Body of pancreas (tissue), 4 donors: ENCODE measurements at regions not wholly inside any gene's neighbourhood (a gene's known extent, or its start where the extent isn't known, plus 50 kb on each side); places are given as distances from the start of the nearest gene placed in this dataset.

Source experiments
- ATAC-seq: fragments of 150-250 bp; one replicate; pipeline ENCODE4 v1.9.1; 2016
- DNase-seq, 4 donors: peaks; one replicate each; pipeline ENCODE4 v3.0.0-alpha.2; 2019
- H3K27ac ChIP-seq, 4 donors: fragments of 200-600 bp; sonication (generic); 1 replicate in 3 of 4; 2 replicates in 1 of 4; pipeline versions ENCODE4 v1.5.1 to v1.6.1; 2016 to 2019; ENCODE audit warnings: mild to moderate bottlenecking in 1 of 4, mixed read lengths in 1 of 4, moderate library complexity in 1 of 4
- H3K27me3 ChIP-seq, 2 donors: fragments of 200-600 bp; sonication (generic); one replicate each; pipeline ENCODE4 v1.6.0; 2016; ENCODE audit warnings: mild to moderate bottlenecking in 1 of 2
- H3K36me3 ChIP-seq, 2 donors: fragments of 200-600 bp; sonication (generic); replicated peaks in 1 of 2; 2 replicates each; pipeline ENCODE4 v1.5.1; 2016; ENCODE audit warnings: low read depth in 2 of 2; ENCODE audit not compliant: insufficient read depth in 1 of 2
- H3K4me1 ChIP-seq: fragments of 200-600 bp; sonication (generic); one replicate; pipeline ENCODE4 v1.6.0; 2016
- H3K4me3 ChIP-seq, 2 donors: fragments of 200-600 bp; sonication (generic); 1 replicate in 1 of 2; 2 replicates in 1 of 2; pipeline ENCODE4 v1.5.1; 2016 to 2019
- H3K9me3 ChIP-seq, 3 donors: fragments of 200-600 bp; sonication (generic); 1 replicate in 2 of 3; 2 replicates in 1 of 3; pipeline ENCODE4 v1.5.1; 2016
- CTCF ChIP-seq, 7 experiments: fragments of 450-650 bp in 4 of 7; fragments of 200-600 bp in 3 of 7; sonication (generic) in 3 of 7; IDR thresholded peaks; one replicate each; pipeline ENCODE4 v1.5.1; 2016 to 2019; ENCODE audit warnings: antibody characterized with exemption in 7 of 7
- POLR2A ChIP-seq, 3 donors: fragments of 450-650 bp; IDR thresholded peaks; one replicate each; pipeline ENCODE4 v1.6.1; 2016; ENCODE audit warnings: antibody characterized with exemption in 3 of 3, mild to moderate bottlenecking in 2 of 3
- WGBS, 2 donors: methylation state at CpG; one replicate each; pipeline ENCODE4 v1.1.5; 2017; 5-methylcytosine and 5-hydroxymethylcytosine counted together
- intact Hi-C: fragments of 100-400 bp; cut with DNase I; formaldehyde crosslinking; loops from one replicate; pipeline ENCODE4 v1.15.1; 2023

- Histone ChIP-seq H3K36me3 (no peaks in the 10 kb centered on the region), H3K27ac (no peak overlapping the region), H3K4me3 (no peak overlapping the region), H3K27me3 (no peaks in the 10 kb centered on the region), H3K9me3 (no peaks in the 10 kb centered on the region), H3K4me1 (no peaks in the 10 kb centered on the region)
- intact Hi-C loops = no loop called here
- DNase-seq (no peak), ATAC-seq (no peak)
- TF ChIP-seq CTCF (IDR thresholded peaks at IDR 0.05) (no peak), POLR2A (IDR thresholded peaks at IDR 0.05) (no peak)
- WGBS, 2 donors = 40 to 60% methylated on average over 1 of the region's 1 CpG
Observed at GRCh38 chr20:11371831-11372230, 545.9 kb upstream of the BTBD3 start.

DNA sequence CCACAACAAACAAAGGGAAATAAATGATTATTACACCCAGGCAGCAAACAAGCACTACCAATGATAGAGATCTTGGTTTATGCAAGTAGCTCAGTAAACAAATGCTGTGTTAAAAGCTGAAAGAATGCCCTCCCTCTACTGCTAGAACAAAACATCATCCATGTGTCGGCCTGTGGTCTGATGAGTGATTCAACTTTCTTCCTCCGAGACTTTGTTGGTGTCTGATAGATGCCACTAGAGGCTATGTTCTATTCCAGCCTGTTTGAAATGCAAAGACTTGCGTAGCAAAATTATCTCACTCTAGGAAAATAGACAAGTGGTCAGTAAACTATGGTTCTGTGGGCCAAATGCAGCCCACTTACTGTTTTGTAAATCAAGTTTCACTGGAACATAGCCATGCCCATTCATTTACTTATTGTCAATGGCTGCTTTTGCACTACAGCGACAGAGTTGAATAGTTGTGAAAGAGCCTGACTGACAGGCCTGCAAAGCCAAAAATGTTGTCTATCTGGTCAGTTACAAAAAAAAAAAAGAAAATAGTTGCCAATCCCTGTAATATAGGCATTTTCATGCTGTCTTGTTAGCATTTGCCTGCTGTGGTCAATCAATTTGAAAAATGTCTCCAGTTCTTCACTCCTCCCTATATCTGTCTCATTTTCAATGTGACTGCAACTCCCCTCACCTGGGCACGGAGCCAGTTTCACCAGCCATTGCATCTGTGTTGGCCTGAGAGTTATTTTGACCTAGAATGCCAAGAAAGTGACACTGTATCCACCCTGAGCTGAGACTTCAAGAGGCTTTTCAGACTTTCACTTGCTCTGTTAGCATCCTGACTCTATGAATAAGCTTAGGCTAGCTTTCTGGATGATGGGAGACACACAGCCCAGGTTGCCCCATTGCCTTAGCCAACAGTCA lies 544.6 kb upstream of the BTBD3 start:
- WGBS, 2 donors = 68 to 69% methylated on average over 5 of the region's 5 CpGs
- H3K27ac ChIP-seq = no peak overlapping the region

GRCh38 chr20:11375335-11375734 lies 542.4 kb upstream of the BTBD3 start:
- no peak for TF ChIP-seq POLR2A (IDR thresholded peaks at IDR 0.05)
- TF ChIP-seq CTCF (IDR thresholded peaks at IDR 0.05) = no peak
- no peak overlapping the region for H3K27ac ChIP-seq
- H3K4me1 ChIP-seq = no peaks in the 10 kb centered on the region
- H3K27me3 ChIP-seq = no peaks in the 10 kb centered on the region
- WGBS, 2 donors = 66 to 68% methylated on average over 4 of the region's 4 CpGs
- H3K36me3 ChIP-seq = no peaks in the 10 kb centered on the region
- H3K4me3 ChIP-seq = no peak overlapping the region
- intact Hi-C loops = no loop called here
- no peak for DNase-seq
- H3K9me3 ChIP-seq = no peaks in the 10 kb centered on the region
- ATAC-seq = no peak

More for the DNA sequence above, 544.6 kb upstream of the BTBD3 start:
- H3K9me3 ChIP-seq = no peaks in the 10 kb centered on the region
- intact Hi-C loops = no loop called here
- ATAC-seq (no peak), DNase-seq (peak in 1 of 4 donors; percentile 11)
- no peaks in the 10 kb centered on the region for H3K27me3 ChIP-seq
- H3K36me3 ChIP-seq = no peaks in the 10 kb centered on the region
- TF ChIP-seq POLR2A (IDR thresholded peaks at IDR 0.05) = no peak
- no peak for TF ChIP-seq CTCF (IDR thresholded peaks at IDR 0.05)
- no peak overlapping the region for H3K4me3 ChIP-seq
- H3K4me1 ChIP-seq = no peaks in the 10 kb centered on the region

GRCh38 chr20:11375966-11376365 lies 541.7 kb upstream of the BTBD3 start:
- no peak overlapping the region for H3K27ac ChIP-seq
- no peaks in the 10 kb centered on the region for H3K36me3 ChIP-seq
- H3K4me1 ChIP-seq = no peaks in the 10 kb centered on the region
- no peak for ATAC-seq
- intact Hi-C loops = no loop called here
- no peaks in the 10 kb centered on the region for H3K27me3 ChIP-seq
- no peak overlapping the region for H3K4me3 ChIP-seq
- H3K9me3 ChIP-seq = no peaks in the 10 kb centered on the region
- WGBS, 2 donors = 60 to 61% methylated on average over 2 of the region's 2 CpGs
- DNase-seq = no peak
- TF ChIP-seq CTCF (IDR thresholded peaks at IDR 0.05) (no peak), POLR2A (IDR thresholded peaks at IDR 0.05) (no peak)

DNA sequence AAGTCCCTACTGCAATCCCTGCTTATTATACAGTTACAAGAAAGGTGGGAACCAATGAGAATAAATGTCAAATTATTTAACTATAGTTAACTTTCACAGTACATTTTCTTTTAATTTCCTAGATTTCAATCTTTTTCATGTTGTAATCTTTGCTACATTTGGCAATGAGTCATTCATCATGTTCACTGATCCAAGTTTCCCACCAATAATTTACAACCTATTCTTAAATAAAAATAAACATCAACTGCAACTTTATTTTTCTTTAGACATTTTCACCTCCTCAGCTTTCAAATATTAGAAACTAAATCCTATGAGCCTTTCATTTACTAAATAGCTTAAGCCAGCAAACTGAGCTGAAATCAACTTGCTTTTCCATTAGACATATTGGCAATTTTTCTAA lies 541.3 kb upstream of the BTBD3 start:
- H3K36me3 ChIP-seq = no peaks in the 10 kb centered on the region

More for the DNA sequence above, 541.3 kb upstream of the BTBD3 start:
- ATAC-seq = no peak
- no peak for TF ChIP-seq CTCF (IDR thresholded peaks at IDR 0.05)
- TF ChIP-seq POLR2A (IDR thresholded peaks at IDR 0.05) = no peak
- Histone ChIP-seq H3K27me3 (no peaks in the 10 kb centered on the region), H3K9me3 (no peaks in the 10 kb centered on the region), H3K4me1 (no peaks in the 10 kb centered on the region), H3K27ac (no peak overlapping the region), H3K4me3 (no peak overlapping the region)
- DNase-seq = no peak
- intact Hi-C loops = no loop called here
